IMR-90 (cell line): ENCODE measurements at regions not wholly inside any gene's neighbourhood (a gene's known extent, or its start where the extent isn't known, plus 50 kb on each side); places are given as distances from the start of the nearest gene placed in this dataset.

Experiments used
- POLR2A ChIP-seq: IDR thresholded peaks from 2 replicates; pipeline ENCODE4 v1.6.1; 2012; ENCODE audit warnings: mild to moderate bottlenecking, low read depth, low read length
- RFX5 ChIP-seq: IDR thresholded peaks from 2 replicates; pipeline ENCODE4 v1.8.0; 2012; ENCODE audit warnings: low read depth, mild to moderate bottlenecking, low read length, moderate library complexity
- USF2 ChIP-seq: fragments of 150-350 bp; IDR thresholded peaks from 2 replicates; pipeline ENCODE4 v1.6.1; 2017; ENCODE audit warnings: mild to moderate bottlenecking, antibody characterized with exemption, low read length, low read depth

GRCh38 chr5:56598941-56599340 lies 216.4 kb upstream of the MAP3K1 start:
- no peak for TF ChIP-seq RFX5
- no peak for TF ChIP-seq POLR2A
- TF ChIP-seq USF2 = no peak
